Ramos (cell line): ENCODE measurements at regions not wholly inside any gene's neighbourhood (a gene's known extent, or its start where the extent isn't known, plus 50 kb on each side); places are given as distances from the start of the nearest gene placed in this dataset.
"Not testable (repeated sequence)": the region's sequence is repeated elsewhere in the genome, so short reads cannot be mapped to it uniquely, and the experiment has no call there.

Experiments
- in situ Hi-C: fragments of 300-500 bp; cut with MboI; formaldehyde crosslinking; loops from one replicate; pipeline ENCODE4 v1.14.3; 2022; ENCODE audit warnings: low sequenced_read_pairs; ENCODE audit not compliant: unreplicated experiment

DNA sequence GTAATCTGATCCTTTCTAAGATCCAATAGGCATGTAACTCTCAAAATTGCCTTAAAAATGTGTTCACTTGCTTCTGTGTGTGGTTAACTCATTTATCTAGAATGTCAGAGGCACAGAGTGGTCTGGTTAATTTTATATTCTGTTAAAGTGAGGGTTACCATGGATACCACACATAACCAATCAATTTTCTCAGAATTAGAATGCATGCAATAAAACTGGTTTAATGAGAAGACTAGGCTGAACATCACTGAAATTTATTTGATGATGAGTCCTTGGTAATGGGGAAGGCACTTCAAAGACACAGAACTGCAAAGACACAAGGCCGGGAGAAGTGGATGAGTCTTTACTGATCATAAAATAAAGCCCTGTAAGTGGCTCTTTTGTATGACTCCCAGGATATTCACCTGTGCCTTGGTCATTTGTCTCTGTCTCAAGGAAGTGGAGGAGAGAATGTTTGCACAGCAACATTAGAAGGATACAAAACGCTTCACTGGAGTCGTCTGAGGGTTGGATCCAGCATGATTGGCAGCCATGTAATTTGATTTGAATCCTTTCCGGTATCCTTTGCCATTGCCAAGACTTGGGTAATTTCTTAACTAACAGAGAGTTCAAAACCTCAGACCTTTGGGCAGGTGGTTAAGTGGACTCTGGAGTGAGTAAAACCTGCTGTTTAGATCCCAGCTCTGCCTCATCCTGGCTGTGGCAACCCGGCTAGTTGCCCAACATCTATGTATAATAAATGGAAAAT is 94.0 kb upstream of the RBPJ start:
- in situ Hi-C loops = no loop called here

DNA sequence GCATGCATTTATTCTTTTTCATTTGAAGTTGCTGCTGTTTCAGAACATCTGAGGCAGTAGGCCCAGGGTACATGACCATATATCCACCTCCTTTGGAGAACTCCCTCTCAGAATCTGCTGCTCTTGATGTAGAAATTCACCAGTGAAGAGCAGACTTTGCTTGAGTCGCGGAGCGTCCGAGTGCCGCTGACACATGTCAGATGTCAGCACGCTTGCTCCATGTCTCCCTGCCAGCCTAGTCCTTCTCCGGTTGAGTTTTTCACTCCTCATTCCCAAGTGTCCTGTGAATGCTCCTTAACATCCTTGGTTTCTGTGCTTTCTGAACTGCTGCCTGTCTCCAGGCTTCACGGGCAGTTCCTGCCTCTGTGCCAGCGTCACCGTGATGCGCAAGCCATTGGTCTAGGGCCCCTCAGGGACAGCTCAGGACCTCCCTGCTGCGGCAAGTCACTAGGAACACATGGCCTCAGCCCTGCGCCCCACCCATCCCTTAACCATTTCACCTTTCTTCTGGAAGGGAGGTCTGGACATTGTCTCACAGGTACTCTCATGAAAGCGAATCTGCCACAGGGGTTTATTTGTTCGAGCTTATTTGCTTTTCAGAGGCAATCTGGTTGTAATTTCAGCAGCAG is 93.1 kb upstream of the RBPJ start:
- in situ Hi-C loops = no loop called here

- in situ Hi-C loops = no loop called here
Observed at GRCh38 chr4:26228883-26229282, 91.9 kb upstream of the RBPJ start.

DNA sequence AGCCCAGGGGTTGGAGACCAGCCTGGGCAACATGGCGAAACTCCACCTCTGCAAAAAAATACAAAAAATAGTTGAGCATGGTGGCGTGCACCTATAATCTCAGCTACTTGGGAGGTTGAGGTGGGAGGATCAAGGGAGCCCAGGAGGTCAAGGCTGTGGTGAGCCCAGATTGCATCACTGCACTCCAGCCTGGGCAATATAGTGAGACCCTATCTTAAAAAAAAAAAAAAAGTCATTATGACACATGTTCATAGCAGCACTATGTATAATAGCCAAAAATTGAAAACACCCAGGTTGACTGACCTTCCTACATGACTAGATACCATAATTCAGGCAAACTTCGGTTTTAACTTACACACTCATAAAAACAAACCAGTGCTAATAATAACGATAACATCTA is 90.8 kb upstream of the RBPJ start:
- in situ Hi-C loops = no loop called here

GRCh38 chr4:26233350-26233749 is 87.5 kb upstream of the RBPJ start:
- in situ Hi-C loops = no loop called here

DNA sequence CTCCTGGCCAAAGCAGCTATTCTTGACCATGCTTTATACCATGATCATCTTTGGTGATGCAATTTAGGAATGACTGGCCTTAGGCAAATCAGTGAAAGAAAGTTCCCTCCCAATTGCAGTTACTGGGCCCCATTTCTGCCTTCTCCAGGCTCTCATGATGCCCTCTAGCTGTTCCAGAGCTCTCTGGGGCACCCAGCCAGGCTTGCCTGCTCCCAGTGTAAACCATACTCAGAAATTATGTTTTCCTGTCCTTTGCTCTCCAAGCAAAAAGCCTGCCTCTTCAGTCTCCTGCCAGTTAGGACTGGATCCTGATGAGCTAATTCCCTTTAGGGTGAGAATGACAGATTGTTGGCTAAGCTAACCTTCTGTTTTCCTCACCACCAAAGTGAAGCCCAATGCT is 85.3 kb upstream of the RBPJ start:
- in situ Hi-C loops = no loop called here

DNA sequence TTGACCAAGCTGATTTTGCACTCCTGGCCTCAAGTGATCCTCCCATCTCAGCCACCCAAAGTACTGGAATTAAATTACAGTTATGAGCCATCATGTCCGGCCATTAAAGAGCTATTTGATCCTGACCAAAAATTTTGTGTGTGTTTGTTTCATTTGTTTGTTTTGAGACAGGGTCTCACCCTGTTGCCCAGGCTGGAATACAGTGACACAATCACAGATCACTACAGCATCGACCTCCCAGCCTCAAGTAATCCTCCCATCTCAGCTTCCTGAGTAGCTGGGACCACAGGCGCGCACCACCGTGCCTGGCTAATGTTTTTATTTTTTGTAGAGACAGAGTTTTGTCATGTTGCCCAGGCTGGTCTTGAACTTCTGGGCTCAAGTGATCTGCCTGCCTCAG is 82.9 kb upstream of the RBPJ start:
- in situ Hi-C loops = no loop called here

DNA sequence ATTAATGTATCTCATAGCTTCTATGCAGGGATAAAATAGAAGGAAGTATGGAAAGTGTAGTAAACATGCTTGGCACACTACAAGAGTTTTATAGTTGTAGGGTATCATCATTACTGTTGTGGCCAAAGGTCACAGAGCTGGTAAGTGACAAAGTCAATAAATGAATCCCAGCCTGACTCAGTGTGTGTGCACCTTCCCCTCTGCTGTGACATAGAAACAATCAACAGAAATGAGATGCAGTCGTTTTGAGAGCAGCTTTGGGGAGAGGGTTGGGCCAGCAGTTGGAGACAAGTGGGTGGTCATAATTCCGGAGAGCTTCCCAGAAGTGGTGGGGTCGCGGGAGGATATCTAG is 82.4 kb upstream of the RBPJ start:
- in situ Hi-C loops = no loop called here

GRCh38 chr4:26238778-26239679 is 81.8 kb upstream of the RBPJ start:
- in situ Hi-C loops = no loop called here

GRCh38 chr4:26239801-26240200 is 81.0 kb upstream of the RBPJ start:
- in situ Hi-C loops = no loop called here

- in situ Hi-C loops = no loop called here
Observed at GRCh38 chr4:26241179-26241578, 79.6 kb upstream of the RBPJ start.

GRCh38 chr4:26242451-26242850 is 78.4 kb upstream of the RBPJ start:
- in situ Hi-C loops = no loop called here

DNA sequence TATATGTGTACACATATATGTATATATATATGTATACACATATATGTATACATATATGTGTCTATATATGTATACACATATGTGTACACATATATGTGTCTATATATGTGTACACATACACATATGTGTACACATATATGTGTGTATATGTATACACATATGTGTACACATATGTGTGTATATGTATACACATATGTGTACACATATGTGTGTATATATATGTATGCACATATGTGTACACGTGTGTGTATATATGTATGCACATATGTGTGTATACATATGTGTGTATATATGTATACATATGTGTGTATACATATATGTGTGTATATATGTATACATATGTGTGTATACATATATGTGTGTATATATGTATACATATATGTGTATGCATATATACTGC is 76.7 kb upstream of the RBPJ start:
- in situ Hi-C loops = not testable (repeated sequence)

GRCh38 chr4:26248647-26249046 is 72.2 kb upstream of the RBPJ start:
- in situ Hi-C loops = no loop called here

GRCh38 chr4:26252349-26253025 is 68.3 kb upstream of the RBPJ start:
- in situ Hi-C loops = no loop called here

DNA sequence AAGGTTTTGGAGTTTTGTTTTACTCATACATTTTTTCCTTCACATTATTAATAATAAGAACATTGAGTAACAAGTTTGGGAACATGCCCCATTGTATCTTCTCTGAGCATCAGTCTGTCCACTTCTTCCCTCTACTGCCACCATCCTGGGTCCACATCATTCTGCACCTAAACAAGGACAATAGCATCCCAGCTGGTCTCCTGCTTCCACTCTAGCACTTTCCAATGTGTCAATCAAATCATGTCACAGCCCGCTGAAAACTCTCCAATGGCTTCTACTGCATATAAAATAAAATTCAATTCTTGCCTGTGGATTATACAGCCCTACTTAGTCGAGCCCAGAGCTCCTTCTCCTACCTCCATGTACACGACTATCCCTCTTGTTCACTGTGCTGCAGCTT is 66.8 kb upstream of the RBPJ start:
- in situ Hi-C loops = no loop called here

DNA sequence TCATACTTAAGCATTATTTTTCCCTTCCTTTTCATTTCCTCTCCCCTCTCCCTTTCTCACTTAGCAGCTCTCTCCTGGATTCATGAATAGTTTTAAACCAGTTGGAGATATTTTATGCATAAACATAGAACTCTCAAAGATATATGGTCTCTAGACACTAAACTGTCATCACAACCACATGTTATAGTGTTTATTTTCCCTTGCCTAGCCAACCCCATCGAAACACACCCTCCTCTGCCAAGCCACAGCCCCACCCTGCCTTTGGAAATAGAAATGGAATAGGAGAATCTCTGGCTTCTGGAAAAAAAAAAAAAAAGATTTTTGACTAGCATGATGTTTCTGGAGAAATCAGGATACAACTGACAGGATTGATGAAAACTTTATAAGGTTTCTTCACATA is 64.8 kb upstream of the RBPJ start:
- in situ Hi-C loops = no loop called here

DNA sequence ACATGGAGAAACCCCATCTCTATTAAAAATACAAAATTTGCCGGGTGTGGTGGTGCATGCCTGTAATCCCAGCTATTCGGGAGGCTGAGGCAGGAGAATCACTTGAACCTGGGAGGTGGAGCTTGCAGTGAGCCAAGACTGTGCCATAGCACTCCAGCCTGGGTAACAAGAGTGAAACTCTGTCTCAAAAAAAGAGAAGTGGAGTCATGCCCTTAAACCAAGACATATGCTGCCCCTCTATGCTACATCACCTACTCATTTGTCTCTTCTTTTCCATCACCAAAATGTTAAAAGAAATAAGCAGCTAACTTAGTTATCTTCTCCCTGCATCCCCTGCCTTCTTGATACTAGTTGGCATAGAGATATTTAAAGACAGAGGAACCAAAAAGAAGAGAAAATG is 63.4 kb upstream of the RBPJ start:
- in situ Hi-C loops = not testable (repeated sequence)

DNA sequence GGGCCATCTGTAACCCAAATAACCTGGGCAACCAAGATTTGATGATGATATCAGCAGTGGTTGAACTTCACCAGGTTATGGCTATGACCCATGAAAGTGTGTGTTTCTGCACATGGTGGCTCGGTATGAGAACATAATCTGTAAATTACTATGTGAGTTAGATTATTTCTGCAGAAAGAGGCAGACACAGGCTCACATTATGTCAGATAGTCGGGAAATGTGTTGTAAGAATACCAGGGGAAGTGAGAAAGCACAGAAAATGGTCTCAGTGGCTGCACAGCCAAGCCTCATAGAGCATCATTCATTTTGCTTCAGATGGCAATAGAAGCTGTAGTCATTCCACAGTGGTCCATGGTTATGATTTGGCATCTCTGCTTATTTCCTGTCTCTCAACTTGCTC is 63.0 kb upstream of the RBPJ start:
- in situ Hi-C loops = no loop called here

DNA sequence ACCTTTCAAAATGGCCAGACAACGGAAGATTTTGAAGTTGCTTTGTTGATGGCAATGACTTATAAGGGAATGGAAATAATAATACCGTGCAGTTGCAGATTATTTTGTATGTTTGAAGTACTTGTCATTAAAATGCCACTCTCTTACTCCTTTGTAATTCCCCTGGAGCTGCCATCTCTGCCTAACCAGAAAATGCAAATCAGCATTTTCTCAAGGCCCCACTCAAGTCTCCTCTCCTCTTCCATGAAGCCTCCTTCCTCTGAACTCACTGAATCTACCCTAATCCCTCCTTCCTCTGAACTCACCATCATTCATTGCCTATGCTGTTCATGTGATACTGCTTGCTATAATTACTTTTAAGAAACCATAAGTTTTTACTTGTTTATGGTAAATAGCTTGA is 60.2 kb upstream of the RBPJ start:
- in situ Hi-C loops = no loop called here

GRCh38 chr4:26261405-26261804 is 59.4 kb upstream of the RBPJ start:
- in situ Hi-C loops = no loop called here
